IPS DF 6.9 (cell line): ENCODE measurements at regions not wholly inside any gene's neighbourhood (a gene's known extent, or its start where the extent isn't known, plus 50 kb on each side); places are given as distances from the start of the nearest gene placed in this dataset.

ENCODE experiments used
- DNase-seq: peaks from one replicate; pipeline ENCODE4 v3.0.0-alpha.2; 2013; ENCODE audit warnings: low read depth, low spot score
- H3K27ac ChIP-seq: one replicate; pipeline ENCODE4 v1.5.1; 2013; ENCODE audit warnings: low read length, control low read depth
- H3K27me3 ChIP-seq: 2 replicates; pipeline ENCODE4 v1.6.1; 2013; ENCODE audit warnings: mild to moderate bottlenecking, low read length; ENCODE audit not compliant: control insufficient read depth, insufficient read depth
- H3K36me3 ChIP-seq: 2 replicates; pipeline ENCODE4 v1.6.1; 2013; ENCODE audit warnings: low read length; ENCODE audit not compliant: control insufficient read depth, insufficient read depth
- H3K4me1 ChIP-seq: 2 replicates; pipeline ENCODE4 v1.6.1; 2013; ENCODE audit warnings: low read length; ENCODE audit not compliant: control insufficient read depth, insufficient read depth
- H3K4me3 ChIP-seq: 2 replicates; pipeline ENCODE4 v1.5.1; 2013; ENCODE audit warnings: mild to moderate bottlenecking, low read length
- H3K9me3 ChIP-seq: 2 replicates; pipeline ENCODE4 v1.6.1; 2013; ENCODE audit warnings: low read length, inconsistent platforms; ENCODE audit not compliant: control insufficient read depth, insufficient read depth
- WGBS: extraction: QIAGEN DNeasy Blood & Tissue Kit; methylation state at CpG from one replicate; pipeline ENCODE4 v1.1.7; 2013; ENCODE audit warnings: mixed read lengths, missing lambda C conversion rate; ENCODE audit not compliant: insufficient read length, insufficient coverage; 5-methylcytosine and 5-hydroxymethylcytosine counted together

GRCh38 chr3:117348884-117349283, 639.3 kb downstream of the TUSC7 start:
- no peak overlapping the region for H3K27ac ChIP-seq
- no peaks in the 10 kb centered on the region for H3K36me3 ChIP-seq
- H3K4me3 ChIP-seq, result no peak overlapping the region
- no peaks in the 10 kb centered on the region for H3K9me3 ChIP-seq
- no peaks in the 10 kb centered on the region for H3K4me1 ChIP-seq
- no CpG with 5 or more reads among the region's 1 CpG for WGBS
- no peak for DNase-seq
- no peaks in the 10 kb centered on the region for H3K27me3 ChIP-seq

DNA sequence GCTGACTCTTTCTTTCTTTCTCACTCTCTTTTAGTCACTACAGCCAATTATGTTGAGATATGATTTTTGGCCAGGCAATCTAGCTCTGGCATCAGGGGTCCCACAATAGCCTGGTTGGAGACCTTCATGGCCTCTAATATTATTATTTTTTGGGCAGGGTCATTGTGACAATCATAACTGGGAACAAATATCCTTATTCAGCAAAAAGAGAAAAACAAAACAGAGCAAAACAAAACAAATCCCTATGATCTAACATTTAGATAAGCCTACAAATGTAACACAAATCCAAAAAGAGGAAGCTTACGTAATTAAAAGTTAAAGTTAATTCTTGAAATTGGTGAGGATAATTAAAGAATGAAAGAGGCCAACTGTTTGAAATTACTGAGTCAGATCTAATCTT, 640.0 kb downstream of the TUSC7 start:
- Histone ChIP-seq H3K36me3 (no peaks in the 10 kb centered on the region), H3K9me3 (no peaks in the 10 kb centered on the region), H3K27ac (no peak overlapping the region), H3K4me3 (no peak overlapping the region), H3K27me3 (no peaks in the 10 kb centered on the region), H3K4me1 (no peaks in the 10 kb centered on the region)
- no CpG with 5 or more reads among the region's 1 CpG for WGBS
- no peak for DNase-seq

GRCh38 chr3:117350371-117350770, 640.8 kb downstream of the TUSC7 start:
- Histone ChIP-seq H3K9me3 (no peaks in the 10 kb centered on the region), H3K27me3 (no peaks in the 10 kb centered on the region), H3K4me1 (no peaks in the 10 kb centered on the region), H3K27ac (no peak overlapping the region), H3K4me3 (no peak overlapping the region), H3K36me3 (no peaks in the 10 kb centered on the region)
- DNase-seq, result no peak
- WGBS, result no CpG with 5 or more reads among the region's 3 CpGs

DNA sequence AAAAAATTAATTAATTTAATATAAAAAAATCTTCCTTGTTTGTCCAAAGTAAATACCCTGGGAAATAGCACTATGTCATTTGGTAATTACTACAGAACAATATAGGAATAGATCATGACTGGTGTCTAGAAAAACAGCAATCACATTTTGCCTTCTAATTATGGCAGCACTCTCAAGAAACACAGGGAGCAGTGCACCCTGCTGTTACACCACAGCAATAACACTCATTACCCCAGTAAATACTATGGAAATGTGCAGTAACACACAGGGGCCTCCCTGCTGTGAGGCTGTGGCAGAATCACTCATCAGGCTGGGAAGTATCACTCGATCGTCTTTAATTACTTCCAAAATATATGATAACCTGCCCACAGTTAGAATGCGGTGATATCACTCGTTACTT, 646.0 kb downstream of the TUSC7 start:
- no CpG with 5 or more reads among the region's 4 CpGs for WGBS
- no peak overlapping the region for H3K27ac ChIP-seq
- H3K36me3 ChIP-seq, result no peaks in the 10 kb centered on the region
- no peaks in the 10 kb centered on the region for H3K27me3 ChIP-seq
- no peaks in the 10 kb centered on the region for H3K9me3 ChIP-seq
- no peak for DNase-seq
- no peak overlapping the region for H3K4me3 ChIP-seq
- peaks cover 3% of the 10 kb centered on the region; the same call in 1 of the 2 replicates for H3K4me1 ChIP-seq

DNA sequence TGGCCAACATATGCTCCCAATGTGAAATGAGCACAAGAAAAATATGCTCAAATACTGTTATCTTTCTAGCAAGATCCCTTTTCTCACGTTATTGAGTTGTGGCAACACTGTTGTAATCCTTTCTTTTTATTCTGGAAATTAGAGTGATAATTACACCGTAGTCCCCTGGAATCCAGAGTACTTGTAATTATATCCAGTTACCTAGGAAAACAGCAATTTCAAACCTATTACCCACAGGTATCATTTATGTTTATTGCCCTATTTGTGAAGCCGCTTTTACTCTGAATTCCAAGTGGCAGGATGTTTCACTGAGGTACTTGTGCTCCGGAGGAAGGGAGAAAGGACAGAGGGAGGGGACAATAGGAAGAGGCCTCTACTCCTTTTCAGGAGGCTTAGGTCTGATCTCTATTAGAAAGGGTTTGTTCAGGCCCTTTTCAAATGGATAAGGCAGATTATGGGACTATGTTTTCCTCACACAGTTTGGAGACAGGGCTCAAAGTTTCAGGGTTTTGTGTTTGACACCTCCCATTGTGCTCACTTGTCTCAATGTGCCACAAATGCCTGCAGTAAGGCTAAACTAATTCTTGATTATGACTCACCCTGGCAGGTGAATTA, 646.6 kb downstream of the TUSC7 start:
- WGBS, result no CpG with 5 or more reads among the region's 4 CpGs

DNA sequence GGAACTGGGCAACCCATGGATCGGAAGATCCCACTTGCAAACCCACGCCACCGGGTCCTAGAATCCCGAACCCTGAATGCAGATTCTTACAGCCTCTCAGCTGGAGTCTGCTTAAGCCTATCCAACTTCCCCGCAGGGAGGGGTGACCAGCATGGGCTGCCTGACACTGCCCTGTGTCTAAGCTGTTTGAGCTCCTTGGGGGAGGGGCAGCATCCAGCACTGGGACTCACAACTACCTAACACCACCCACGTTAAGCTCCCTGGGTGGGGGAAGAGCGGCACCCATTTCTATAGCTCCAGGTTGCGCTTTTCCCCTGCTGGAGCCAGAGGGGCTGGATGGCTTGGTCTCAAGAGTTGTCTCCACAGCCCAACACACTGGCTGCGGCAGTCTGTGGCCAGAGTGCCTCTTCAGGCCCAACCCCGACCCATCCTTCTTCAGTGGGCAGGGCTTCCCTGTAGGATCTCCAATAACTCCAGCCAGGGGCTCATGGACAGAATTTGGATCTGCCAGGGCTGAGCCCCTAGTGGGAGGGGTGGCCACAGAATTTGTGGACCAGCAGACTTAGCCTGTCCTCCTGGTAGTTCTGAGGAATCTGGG, 649.2 kb downstream of the TUSC7 start:
- no CpG with 5 or more reads among the region's 10 CpGs for WGBS
- no peaks in the 10 kb centered on the region for H3K27me3 ChIP-seq
- no peak overlapping the region for H3K27ac ChIP-seq
- no peaks in the 10 kb centered on the region for H3K36me3 ChIP-seq
- peaks cover 3% of the 10 kb centered on the region; the same call in 1 of the 2 replicates for H3K4me1 ChIP-seq
- DNase-seq, result no peak
- H3K4me3 ChIP-seq, result no peak overlapping the region
- H3K9me3 ChIP-seq, result no peaks in the 10 kb centered on the region

More for the DNA sequence above, 646.6 kb downstream of the TUSC7 start:
- Histone ChIP-seq H3K9me3 (no peaks in the 10 kb centered on the region), H3K27me3 (no peaks in the 10 kb centered on the region), H3K36me3 (no peaks in the 10 kb centered on the region), H3K4me1 (peaks cover 3% of the 10 kb centered on the region; the same call in 1 of the 2 replicates), H3K4me3 (no peak overlapping the region), H3K27ac (no peak overlapping the region)
- no peak for DNase-seq

- Histone ChIP-seq H3K27ac (no peak overlapping the region), H3K4me1 (no peaks in the 10 kb centered on the region), H3K4me3 (no peak overlapping the region), H3K27me3 (no peaks in the 10 kb centered on the region), H3K36me3 (no peaks in the 10 kb centered on the region), H3K9me3 (no peaks in the 10 kb centered on the region)
- DNase-seq, result no peak
Observed at GRCh38 chr3:117366574-117366973, 657.0 kb downstream of the TUSC7 start.

DNA sequence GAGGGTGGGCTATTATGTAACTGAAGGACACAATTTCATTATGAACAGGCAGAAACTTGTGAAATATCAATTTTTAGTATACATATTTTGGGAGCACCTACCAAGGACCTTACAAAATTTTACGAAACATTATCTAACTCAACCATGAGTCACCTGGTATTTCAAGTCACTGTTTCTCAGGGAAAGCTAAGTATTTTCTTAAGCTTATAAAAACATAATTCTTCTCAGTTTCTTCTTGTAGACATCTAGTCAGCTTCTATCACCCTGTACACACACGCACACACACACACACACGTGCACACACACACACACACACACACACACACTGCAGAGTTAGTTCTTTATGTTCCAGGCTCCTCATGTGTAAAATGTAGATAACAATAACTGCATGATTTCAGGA, 658.3 kb downstream of the TUSC7 start:
- Histone ChIP-seq H3K9me3 (no peaks in the 10 kb centered on the region), H3K27me3 (no peaks in the 10 kb centered on the region), H3K27ac (no peak overlapping the region), H3K36me3 (no peaks in the 10 kb centered on the region), H3K4me1 (no peaks in the 10 kb centered on the region), H3K4me3 (no peak overlapping the region)
- no CpG with 5 or more reads among the region's 3 CpGs for WGBS
- no peak for DNase-seq

DNA sequence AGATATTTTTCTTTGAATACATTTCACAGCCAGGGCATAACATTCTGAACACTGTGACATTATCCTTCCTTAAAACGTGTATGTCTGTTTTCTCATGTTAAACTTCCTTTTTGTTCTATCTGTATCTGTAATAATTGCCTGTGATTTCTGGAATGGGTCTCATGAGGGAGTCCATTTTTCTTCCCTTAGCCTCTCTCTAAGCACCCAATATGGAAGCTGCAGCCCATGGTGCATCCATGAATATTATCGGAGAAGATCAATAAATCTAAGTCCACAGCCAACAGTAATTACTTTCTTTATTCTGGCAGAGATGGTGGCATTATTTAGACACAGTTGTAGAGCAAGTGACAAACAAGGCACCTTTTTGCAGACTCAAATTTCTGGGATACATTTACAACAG, 671.1 kb downstream of the TUSC7 start:
- H3K4me1 ChIP-seq, result no peaks in the 10 kb centered on the region
- no peak overlapping the region for H3K27ac ChIP-seq
- H3K4me3 ChIP-seq, result no peak overlapping the region
- no peaks in the 10 kb centered on the region for H3K27me3 ChIP-seq
- DNase-seq, result no peak
- no peaks in the 10 kb centered on the region for H3K9me3 ChIP-seq
- no peaks in the 10 kb centered on the region for H3K36me3 ChIP-seq
- WGBS, result no CpG with 5 or more reads among the region's 2 CpGs

GRCh38 chr3:117393119-117393518, 683.5 kb downstream of the TUSC7 start:
- Histone ChIP-seq H3K36me3 (no peaks in the 10 kb centered on the region), H3K27ac (no peak overlapping the region), H3K27me3 (peaks cover 5% of the 10 kb centered on the region), H3K4me1 (peaks cover 4% of the 10 kb centered on the region), H3K4me3 (no peak overlapping the region), H3K9me3 (no peaks in the 10 kb centered on the region)
- DNase-seq, result no peak
- no CpG with 5 or more reads among the region's 1 CpG for WGBS
